ENCODE measurements at regions not wholly inside any gene's neighbourhood (a gene's known extent, or its start where the extent isn't known, plus 50 kb on each side); places are given as distances from the start of the nearest gene placed in this dataset.

- TF ChIP-seq USF1 (IDR thresholded peaks at IDR 0.05) = no peak
- TF ChIP-seq MAX (IDR thresholded peaks at IDR 0.05) = no peak
- TF ChIP-seq FOXM1 (IDR thresholded peaks at IDR 0.05; ENCODE audit: borderline replicate concordance, low read depth) = no peak
Measured at GRCh38 chr13:104086210-104086609, 1020.0 kb upstream of the SLC10A2 start.

GRCh38 chr13:104085611-104086010, 1019.4 kb upstream of the SLC10A2 start:
- TF ChIP-seq NFIC (IDR thresholded peaks at IDR 0.05) (no peak), ZBTB7A (IDR thresholded peaks at IDR 0.05; ENCODE audit: low read depth) (no peak), RAD21 (IDR thresholded peaks at IDR 0.05; ENCODE audit: low read depth) (no peak), FOXM1 (IDR thresholded peaks at IDR 0.05; ENCODE audit: borderline replicate concordance, low read depth) (no peak), CEBPB (IDR thresholded peaks at IDR 0.05) (no peak), REST (IDR thresholded peaks at IDR 0.05; ENCODE audit: low read depth) (no peak), TEAD4 (IDR thresholded peaks at IDR 0.05) (no peak), TAF1 (IDR thresholded peaks at IDR 0.05; ENCODE audit: low read depth) (no peak), TCF12 (IDR thresholded peaks at IDR 0.05; ENCODE audit: low read depth) (no peak)

GRCh38 chr13:104074326-104074725, 1008.1 kb upstream of the SLC10A2 start:
- no peak for TF ChIP-seq NFIC (IDR thresholded peaks at IDR 0.05)

- TF ChIP-seq CREB1 (IDR thresholded peaks at IDR 0.05; ENCODE audit: low read depth) = no peak
- no peak for TF ChIP-seq FOXM1 (IDR thresholded peaks at IDR 0.05; ENCODE audit: borderline replicate concordance, low read depth)
- no peak for TF ChIP-seq EP300 (IDR thresholded peaks at IDR 0.05; ENCODE audit: borderline replicate concordance)
- TF ChIP-seq TCF12 (IDR thresholded peaks at IDR 0.05; ENCODE audit: low read depth) = no peak
- no peak for TF ChIP-seq TEAD4 (IDR thresholded peaks at IDR 0.05)
- TF ChIP-seq REST (IDR thresholded peaks at IDR 0.05; ENCODE audit: low read depth) = no peak
- no peak for TF ChIP-seq CEBPB (IDR thresholded peaks at IDR 0.05)
- no peak for TF ChIP-seq USF1 (IDR thresholded peaks at IDR 0.05)
- no peak for TF ChIP-seq YY1 (IDR thresholded peaks at IDR 0.05; ENCODE audit: low read depth)
- TF ChIP-seq TAF1 (IDR thresholded peaks at IDR 0.05; ENCODE audit: low read depth) = no peak
- no peak for TF ChIP-seq EGR1 (IDR thresholded peaks at IDR 0.05)
- TF ChIP-seq ZBTB7A (IDR thresholded peaks at IDR 0.05; ENCODE audit: low read depth) = no peak
- no peak for TF ChIP-seq NFIC (IDR thresholded peaks at IDR 0.05)
- no peak for TF ChIP-seq RAD21 (IDR thresholded peaks at IDR 0.05; ENCODE audit: low read depth)
- no peak for TF ChIP-seq MAX (IDR thresholded peaks at IDR 0.05)
Measured at GRCh38 chr13:104071806-104072205, 1005.6 kb upstream of the SLC10A2 start.

GRCh38 chr13:104065328-104065727, 999.1 kb upstream of the SLC10A2 start:
- TF ChIP-seq TCF12 (IDR thresholded peaks at IDR 0.05; ENCODE audit: low read depth) = no peak
- no peak for TF ChIP-seq EP300 (IDR thresholded peaks at IDR 0.05; ENCODE audit: borderline replicate concordance)

- TF ChIP-seq USF1 (IDR thresholded peaks at IDR 0.05) (no peak), EGR1 (IDR thresholded peaks at IDR 0.05) (no peak), NFIC (IDR thresholded peaks at IDR 0.05) (no peak), CEBPB (IDR thresholded peaks at IDR 0.05) (no peak), EP300 (IDR thresholded peaks at IDR 0.05; ENCODE audit: borderline replicate concordance) (no peak), ZBTB7A (IDR thresholded peaks at IDR 0.05; ENCODE audit: low read depth) (no peak), RAD21 (IDR thresholded peaks at IDR 0.05; ENCODE audit: low read depth) (no peak)
Measured at GRCh38 chr13:104057861-104058260, 991.6 kb upstream of the SLC10A2 start.

- TF ChIP-seq EGR1 (IDR thresholded peaks at IDR 0.05) = no peak
- TF ChIP-seq YY1 (IDR thresholded peaks at IDR 0.05; ENCODE audit: low read depth) = no peak
- no peak for TF ChIP-seq TEAD4 (IDR thresholded peaks at IDR 0.05)
- TF ChIP-seq TAF1 (IDR thresholded peaks at IDR 0.05; ENCODE audit: low read depth) = no peak
- no peak for TF ChIP-seq ZBTB7A (IDR thresholded peaks at IDR 0.05; ENCODE audit: low read depth)
- no peak for TF ChIP-seq CREB1 (IDR thresholded peaks at IDR 0.05; ENCODE audit: low read depth)
- no peak for TF ChIP-seq FOXM1 (IDR thresholded peaks at IDR 0.05; ENCODE audit: borderline replicate concordance, low read depth)
- TF ChIP-seq EP300 (IDR thresholded peaks at IDR 0.05; ENCODE audit: borderline replicate concordance) = no peak
- TF ChIP-seq USF1 (IDR thresholded peaks at IDR 0.05) = no peak
- no peak for TF ChIP-seq NFIC (IDR thresholded peaks at IDR 0.05)
- TF ChIP-seq CEBPB (IDR thresholded peaks at IDR 0.05) = no peak
- no peak for TF ChIP-seq TCF12 (IDR thresholded peaks at IDR 0.05; ENCODE audit: low read depth)
- no peak for TF ChIP-seq MAX (IDR thresholded peaks at IDR 0.05)
- no peak for TF ChIP-seq RAD21 (IDR thresholded peaks at IDR 0.05; ENCODE audit: low read depth)
- no peak for TF ChIP-seq REST (IDR thresholded peaks at IDR 0.05; ENCODE audit: low read depth)
Measured at GRCh38 chr13:104045907-104046306, 979.7 kb upstream of the SLC10A2 start.
